HG02610 (cell line): ENCODE measurements at regions not wholly inside any gene's neighbourhood (a gene's known extent, or its start where the extent isn't known, plus 50 kb on each side); places are given as distances from the start of the nearest gene placed in this dataset.

ENCODE experiments used
- ATAC-seq: cut with Tn5 transposase; IDR thresholded peaks from one replicate; pipeline ENCODE4 v1.9.1; 2021; ENCODE audit warnings: mild to moderate bottlenecking, moderate library complexity; ENCODE audit not compliant: unreplicated experiment

DNA sequence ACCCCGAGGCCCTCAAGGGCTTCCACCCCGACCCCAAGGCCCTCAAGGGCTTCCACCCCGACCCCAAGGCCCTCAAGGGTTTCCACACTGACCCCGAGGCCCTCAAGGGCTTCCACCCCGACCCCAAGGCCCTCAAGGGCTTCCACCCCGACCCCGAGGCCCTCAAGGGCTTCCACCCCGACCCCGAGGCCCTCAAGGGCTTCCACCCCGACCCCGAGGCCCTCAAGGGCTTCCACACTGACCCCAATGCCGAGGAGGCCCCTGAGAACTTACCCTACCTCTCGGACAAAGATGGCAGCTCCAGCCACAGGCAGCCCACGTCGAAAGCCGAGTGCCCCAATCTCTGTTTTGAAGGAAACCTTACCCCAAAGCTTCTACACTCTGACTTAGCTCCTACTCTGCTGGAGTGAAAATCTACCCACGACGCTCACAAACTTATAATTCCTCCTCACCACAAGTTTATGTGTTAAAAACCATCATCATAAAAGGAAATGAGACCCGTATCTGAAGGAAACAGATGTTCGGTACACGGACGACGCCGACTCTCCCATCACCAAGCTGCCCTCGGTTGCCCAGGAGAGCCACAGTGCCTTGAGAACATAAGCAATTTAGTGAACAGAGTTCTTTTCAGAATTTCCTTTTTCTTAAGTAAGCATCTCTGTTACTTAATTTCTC lies 61.2 kb upstream of the RPH3AL start:
- no peak for ATAC-seq

DNA sequence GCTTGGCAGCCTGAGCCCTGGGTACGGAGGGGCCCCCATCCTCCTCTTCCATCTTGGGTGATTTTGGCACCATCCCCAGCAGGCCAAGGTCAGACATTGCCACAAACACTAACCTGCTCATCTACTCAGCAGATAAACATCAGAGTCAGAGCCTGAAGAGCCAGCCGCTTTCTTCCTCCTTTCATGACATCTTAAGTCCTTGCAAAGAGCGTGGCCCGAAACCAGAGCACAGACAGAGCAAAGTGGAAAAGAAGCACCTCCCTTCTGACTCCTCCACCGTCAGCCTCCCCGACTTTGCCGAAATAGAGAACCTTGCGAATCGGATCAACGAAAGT lies 60.4 kb upstream of the RPH3AL start:
- ATAC-seq: no peak

DNA sequence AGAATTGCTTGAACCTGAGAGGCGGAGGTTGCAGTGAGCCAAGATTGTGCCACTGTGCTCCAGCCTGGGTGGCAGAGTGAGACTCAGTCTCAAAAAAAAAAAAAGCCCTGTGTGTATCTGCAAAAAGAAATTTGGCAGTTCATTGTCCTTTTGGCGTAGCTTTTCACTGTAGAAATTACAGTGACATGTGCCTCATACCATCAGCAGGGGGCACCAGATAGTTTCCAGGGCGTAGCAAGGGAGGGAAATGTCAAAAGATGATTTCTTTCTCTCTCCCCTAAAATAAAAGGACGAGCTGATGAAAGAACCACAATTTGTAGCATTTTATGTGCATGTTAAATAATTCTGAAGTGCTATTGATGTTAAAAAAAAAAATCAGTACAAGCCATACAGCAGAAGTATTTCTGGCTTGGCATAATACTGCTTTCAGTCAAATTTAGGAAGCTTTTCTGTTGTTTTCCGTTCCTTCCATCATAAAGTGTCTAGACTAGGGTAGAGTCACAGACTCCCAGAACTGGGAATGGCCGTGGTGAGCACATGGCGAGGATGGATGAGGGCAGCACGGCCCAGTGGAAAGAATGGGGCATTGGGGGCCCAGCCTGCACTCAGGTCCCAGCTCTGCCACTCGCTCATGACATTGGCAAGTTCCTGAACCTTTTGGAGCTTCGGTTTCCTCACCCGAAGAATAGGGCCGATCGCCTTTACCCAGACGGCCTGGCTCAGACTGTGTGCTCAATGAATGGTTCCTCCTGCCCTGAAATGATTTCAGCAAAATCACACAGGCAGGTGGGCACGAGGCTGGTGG lies 59.8 kb upstream of the RPH3AL start:
- ATAC-seq: no peak

DNA sequence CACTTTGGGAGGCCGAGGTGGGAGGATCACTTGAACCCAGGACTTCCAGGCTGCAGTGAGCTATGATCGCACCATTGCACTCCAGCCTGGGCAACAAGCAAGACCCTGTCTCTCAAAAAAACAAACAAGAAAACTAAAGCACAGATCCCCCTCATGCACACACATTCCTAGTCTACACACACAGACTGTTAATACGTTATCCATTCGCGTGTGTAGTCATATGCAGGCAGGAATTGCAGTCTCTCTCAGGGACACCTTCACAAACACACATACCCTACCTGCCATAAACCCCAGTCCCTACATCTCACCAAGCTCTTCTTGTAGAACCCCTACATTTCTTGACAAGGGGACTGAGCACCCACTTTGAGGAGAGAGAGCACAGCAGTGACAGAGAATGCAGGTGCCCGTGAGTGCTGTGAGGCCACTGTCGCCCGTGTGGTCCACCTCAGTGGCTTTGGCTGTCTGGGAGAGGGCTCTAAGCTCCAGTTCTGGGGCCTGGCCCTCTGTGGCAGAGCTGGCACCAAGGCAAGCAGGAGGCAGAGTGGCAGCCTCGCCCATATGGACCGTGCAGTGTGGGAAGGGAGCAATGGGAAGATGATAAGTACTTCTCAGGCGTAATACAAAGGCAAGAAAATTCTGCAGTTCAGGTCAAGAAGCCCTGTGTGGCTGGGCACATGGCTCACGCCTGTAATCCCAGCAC lies 59.0 kb upstream of the RPH3AL start:
- no peak for ATAC-seq

DNA sequence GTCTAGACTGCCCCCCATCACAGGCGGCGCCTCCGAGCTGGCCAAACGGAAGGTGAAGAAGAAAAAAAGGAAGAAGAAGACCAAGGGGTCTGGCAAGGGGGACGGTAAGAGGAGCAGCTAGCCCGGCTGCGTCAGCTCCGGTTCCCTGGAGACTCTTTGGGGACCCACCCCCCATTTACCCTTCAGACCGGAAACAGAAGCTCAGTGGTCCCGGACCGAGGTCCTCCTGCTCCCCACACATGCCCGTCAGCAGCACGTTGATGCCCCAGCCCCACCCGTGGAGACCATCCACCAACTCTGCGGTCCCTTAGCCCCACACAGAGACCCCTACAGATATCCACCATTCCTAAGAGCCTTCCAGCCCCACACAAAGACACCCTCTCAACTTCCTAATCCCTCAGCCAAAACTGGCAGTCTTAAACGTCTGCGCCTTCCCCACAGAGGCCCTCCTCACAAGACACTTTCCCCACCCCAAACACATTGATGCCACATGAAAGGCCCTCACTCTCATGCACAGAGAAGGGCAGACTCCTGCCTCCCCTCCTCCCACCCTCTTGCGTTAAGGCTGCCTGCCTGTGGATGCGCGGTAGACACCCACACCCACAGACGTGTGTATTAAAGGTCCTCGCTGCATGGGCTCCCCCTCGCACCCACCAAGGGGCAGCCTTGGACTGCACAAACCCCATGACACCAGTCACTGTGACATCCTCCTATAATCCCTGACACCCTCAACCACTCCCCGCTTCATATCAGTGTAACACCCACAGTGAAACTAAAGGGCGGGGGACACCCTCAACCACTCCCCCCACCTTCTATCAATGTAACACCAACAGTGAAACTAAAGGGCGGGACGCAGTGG lies 58.2 kb upstream of the RPH3AL start:
- ATAC-seq: no peak

DNA sequence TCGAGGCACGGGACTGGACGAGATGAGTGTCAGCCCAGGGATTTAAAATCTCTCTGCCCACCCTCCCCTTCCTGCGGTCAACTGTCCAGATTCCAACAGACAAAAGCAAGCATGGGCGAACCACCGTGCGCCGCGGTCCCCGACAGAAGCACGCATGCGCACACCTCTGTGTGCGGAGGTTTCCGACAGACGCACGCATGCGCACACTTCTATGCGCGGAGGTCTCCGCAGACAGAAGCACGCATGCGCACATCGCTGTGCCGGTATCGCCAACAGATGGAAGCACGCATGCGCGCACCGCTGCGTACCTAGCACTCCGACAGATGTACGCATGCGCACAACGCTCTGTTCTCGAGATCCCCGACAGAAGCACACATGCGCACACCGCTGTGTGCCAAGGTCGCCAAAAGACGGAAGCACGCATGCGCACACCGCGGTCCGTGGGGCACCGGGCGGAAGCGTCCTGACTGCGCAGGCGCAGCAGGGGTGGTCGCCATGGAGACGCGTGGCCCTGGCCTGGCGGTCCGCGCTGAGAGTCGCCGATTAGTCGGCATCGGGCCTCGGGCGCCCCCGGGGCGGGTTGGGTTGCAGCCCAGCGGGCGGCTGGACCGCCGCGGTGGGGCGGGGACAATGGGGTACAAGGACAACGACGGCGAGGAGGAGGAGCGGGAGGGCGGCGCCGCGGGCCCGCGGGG lies 57.4 kb upstream of the RPH3AL start:
- peak; percentile 80 for ATAC-seq

DNA sequence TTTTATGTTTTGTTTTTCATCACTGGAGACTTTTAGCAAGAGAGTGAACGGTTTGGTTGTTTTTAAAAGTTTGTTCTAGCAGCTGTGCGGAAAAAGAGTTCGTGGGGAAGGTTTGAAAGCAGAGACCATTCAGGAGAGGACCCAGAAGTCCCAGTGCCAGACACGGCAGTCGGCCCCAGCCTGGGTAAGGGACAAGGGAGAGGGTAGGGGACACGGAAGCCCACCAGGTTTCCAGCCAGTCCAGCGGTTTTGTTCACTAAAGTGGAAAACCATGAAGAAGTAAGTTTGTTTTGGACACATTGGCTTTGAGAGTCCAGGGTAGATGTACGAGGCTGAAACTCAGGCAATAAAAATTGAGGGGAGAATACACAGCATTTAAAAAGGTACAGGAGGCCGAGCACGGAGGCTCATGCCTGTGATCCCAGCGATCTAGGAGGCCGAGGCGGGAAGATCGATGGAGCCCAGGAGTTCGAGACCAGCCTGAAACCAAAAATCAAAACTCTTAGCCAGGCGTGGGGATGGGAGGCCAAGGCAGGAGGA lies 56.8 kb upstream of the RPH3AL start:
- no peak for ATAC-seq

DNA sequence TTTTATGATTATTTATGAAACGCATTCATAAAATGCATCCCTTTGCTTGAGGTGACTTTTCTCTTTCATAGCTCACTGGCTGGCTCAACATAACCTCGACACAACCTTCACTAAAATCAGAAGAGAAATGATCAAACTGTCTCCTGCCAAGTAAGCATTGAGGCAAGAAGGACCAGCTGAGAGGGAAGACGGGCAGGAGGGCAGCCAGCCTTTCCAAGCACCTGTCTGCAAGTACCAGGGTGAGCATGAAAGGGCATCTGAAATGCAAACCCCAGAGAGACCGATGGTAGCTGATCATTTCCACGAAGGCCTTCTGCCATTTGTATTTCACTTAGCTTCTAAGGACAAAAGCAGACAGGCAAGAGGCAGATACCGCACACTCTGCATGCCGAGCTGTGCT lies 52.1 kb upstream of the RPH3AL start:
- no peak for ATAC-seq
